Esophagus squamous epithelium (tissue), 5 donors: ENCODE measurements at regions not wholly inside any gene's neighbourhood (a gene's known extent, or its start where the extent isn't known, plus 50 kb on each side); places are given as distances from the start of the nearest gene placed in this dataset.

ENCODE experiments used
- DNase-seq: peaks from one replicate; lab custom pipeline; 2025; lab: John Stamatoyannopoulos, UW
- H3K27ac ChIP-seq, 4 donors: fragments of 200-600 bp; sonication (generic); one replicate each; pipeline ENCODE4 v1.5.1; 2016 to 2019; ENCODE audit warnings: mild to moderate bottlenecking in 1 of 4
- H3K27me3 ChIP-seq, 4 donors: fragments of 200-600 bp; sonication (generic); 1 replicate in 3 of 4; 2 replicates in 1 of 4; pipeline versions ENCODE4 v1.5.1 to v1.6.0; 2017 to 2021; ENCODE audit warnings: antibody characterized with exemption in 1 of 4
- H3K36me3 ChIP-seq, 3 donors: fragments of 200-600 bp; sonication (generic); one replicate each; pipeline ENCODE4 v1.5.1; 2016 to 2019
- H3K4me1 ChIP-seq, 3 donors: fragments of 200-600 bp; sonication (generic); one replicate each; pipeline ENCODE4 v1.5.1; 2017 to 2019
- H3K4me3 ChIP-seq, 4 donors: fragments of 200-600 bp; sonication (generic); 1 replicate in 3 of 4; 2 replicates in 1 of 4; pipeline ENCODE4 v1.5.1; 2016 to 2019; ENCODE audit warnings: mild to moderate bottlenecking in 2 of 4, moderate library complexity in 1 of 4
- H3K9me3 ChIP-seq, 3 donors: fragments of 200-600 bp; sonication (generic); one replicate each; pipeline ENCODE4 v1.5.1; 2016 to 2019
- CTCF ChIP-seq, 6 experiments: fragments of 450-650 bp in 4 of 6; fragments of 200-600 bp in 2 of 6; sonication (generic) in 2 of 6; IDR thresholded peaks; one replicate each; pipeline ENCODE4 v1.5.1; 2016 to 2019; ENCODE audit warnings: antibody characterized with exemption in 6 of 6, mild to moderate bottlenecking in 4 of 6, moderate library complexity in 4 of 6
- POLR2A ChIP-seq, 4 donors: fragments of 450-650 bp; IDR thresholded peaks; one replicate each; pipeline ENCODE4 v1.6.1; 2017; ENCODE audit warnings: antibody characterized with exemption in 4 of 4, mild to moderate bottlenecking in 4 of 4, moderate library complexity in 3 of 4
- WGBS, 2 donors: methylation state at CpG; one replicate each; pipeline ENCODE4 v1.1.5; 2018; 5-methylcytosine and 5-hydroxymethylcytosine counted together
- intact Hi-C: fragments of 100-400 bp; cut with DNase I; formaldehyde crosslinking; loops from one replicate; pipeline ENCODE4 v1.15.0; 2022
- donor health status: DM: yes; HTN: yes; CAD: no.

DNA sequence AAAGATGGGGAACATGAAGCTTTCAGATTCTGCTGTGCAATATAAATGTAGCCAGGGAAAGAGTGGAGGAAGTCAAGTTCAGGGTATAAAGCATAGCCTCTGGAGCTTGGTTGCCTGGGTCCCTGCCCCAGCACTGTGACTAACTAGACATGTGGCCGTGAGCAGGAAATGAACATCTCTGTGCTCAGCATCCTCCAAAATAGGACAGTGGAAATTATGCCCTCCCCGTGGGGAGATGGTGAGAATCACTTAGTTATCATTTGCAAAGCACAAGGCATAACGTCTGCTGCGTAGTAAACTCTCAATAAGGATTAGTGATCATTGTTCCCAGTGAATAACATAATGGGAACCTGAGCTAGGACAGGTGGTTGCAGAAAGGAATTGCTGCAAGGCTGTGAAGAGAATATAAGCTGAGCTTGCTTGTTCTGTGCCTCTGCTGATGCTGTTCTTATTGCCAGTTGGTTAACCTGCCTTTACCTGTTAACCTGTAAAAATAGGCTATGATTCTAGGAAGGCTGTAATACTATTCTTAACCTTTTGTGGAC, 441.0 kb downstream of the COG6 start:
- Histone ChIP-seq H3K4me3 (no peak overlapping the region), H3K27me3 (no peaks in the 10 kb centered on the region), H3K36me3 (no peaks in the 10 kb centered on the region), H3K27ac (no peak overlapping the region), H3K9me3 (peaks cover 0 to 8% (median 0%) of the 10 kb centered on the region in 3 donors), H3K4me1 (peaks cover 0 to 11% (median 4%) of the 10 kb centered on the region in 3 donors)
- intact Hi-C loops: no loop called here
- TF ChIP-seq POLR2A (IDR thresholded peaks at IDR 0.05) (no peak), CTCF (IDR thresholded peaks at IDR 0.05) (no peak)
- 43 to 53% methylated on average over 4 of the region's 4 CpGs for WGBS, 2 donors
- no peak for DNase-seq

DNA sequence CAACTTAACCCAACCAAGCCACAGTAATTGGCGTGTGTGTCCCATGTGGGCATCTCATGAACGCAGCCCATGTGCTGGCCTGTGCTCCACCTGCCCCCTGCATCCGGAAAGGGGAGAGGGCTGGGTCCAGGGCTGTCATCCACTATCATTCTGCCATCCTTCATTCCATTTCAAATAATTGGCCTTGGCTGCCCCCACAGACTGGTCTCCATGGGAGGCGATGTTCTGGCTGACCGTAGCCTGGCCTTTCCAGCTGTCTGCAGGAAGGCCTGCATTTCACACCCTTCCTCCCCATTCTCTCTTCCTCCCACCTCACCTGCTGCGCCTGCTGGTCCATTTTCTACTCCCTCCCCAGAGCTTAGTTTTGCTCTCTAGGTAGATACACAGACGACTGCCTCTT, 442.8 kb downstream of the COG6 start:
- Histone ChIP-seq H3K36me3 (no peaks in the 10 kb centered on the region), H3K4me3 (no peak overlapping the region), H3K4me1 (peaks cover 6 to 27% (median 19%) of the 10 kb centered on the region in 3 donors), H3K27me3 (no peaks in the 10 kb centered on the region), H3K27ac (no peak overlapping the region), H3K9me3 (peaks cover 0 to 8% (median 0%) of the 10 kb centered on the region in 3 donors)
- no peak for DNase-seq
- WGBS, 2 donors: 90 to 92% methylated on average over 7 of the region's 7 CpGs
- TF ChIP-seq CTCF (IDR thresholded peaks at IDR 0.05) (no peak), POLR2A (IDR thresholded peaks at IDR 0.05) (no peak)
- intact Hi-C loops: no loop called here

DNA sequence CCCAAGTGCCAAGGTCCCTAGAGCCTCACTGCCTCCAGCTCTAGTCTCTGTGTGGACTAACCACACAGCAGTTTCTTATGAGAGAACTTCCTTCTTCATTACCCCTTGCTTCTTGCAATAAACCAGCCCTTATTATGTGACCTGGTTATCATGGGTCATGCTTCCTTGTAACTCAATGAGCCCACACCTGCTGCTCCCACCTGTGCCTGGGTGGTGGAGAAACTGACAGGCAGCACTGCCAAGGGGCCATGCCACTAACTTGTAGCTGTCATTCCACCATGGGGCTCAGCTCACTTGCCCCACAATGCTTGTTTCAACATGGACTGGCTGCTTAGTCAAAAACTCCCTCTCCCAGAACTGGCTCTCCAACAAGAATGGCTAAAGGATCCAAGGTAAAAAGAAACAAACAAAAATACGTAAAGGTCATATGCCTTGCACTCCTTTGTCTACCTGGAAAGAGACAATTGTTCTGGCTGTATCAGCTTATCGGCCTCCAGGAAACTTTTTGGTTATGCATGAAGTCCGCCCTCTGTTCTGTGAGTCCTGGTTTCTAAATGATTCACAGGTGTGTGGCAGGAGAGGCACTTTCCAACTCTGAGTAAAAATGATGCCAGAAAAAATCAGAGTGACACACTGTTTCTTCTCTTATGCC, 446.4 kb downstream of the COG6 start:
- WGBS, 2 donors: 22 to 34% methylated on average over 3 of the region's 3 CpGs
- DNase-seq: no peak
- Histone ChIP-seq H3K27me3 (no peaks in the 10 kb centered on the region), H3K4me1 (peaks cover 6 to 33% (median 19%) of the 10 kb centered on the region in 3 donors), H3K9me3 (peaks cover 0 to 8% (median 0%) of the 10 kb centered on the region in 3 donors), H3K27ac (peak overlapping the region; percentile 70 to 87 (median 78)), H3K4me3 (no peak overlapping the region), H3K36me3 (no peaks in the 10 kb centered on the region)
- TF ChIP-seq CTCF (IDR thresholded peaks at IDR 0.05) (no peak), POLR2A (IDR thresholded peaks at IDR 0.05) (no peak)
- intact Hi-C loops: no loop called here

DNA sequence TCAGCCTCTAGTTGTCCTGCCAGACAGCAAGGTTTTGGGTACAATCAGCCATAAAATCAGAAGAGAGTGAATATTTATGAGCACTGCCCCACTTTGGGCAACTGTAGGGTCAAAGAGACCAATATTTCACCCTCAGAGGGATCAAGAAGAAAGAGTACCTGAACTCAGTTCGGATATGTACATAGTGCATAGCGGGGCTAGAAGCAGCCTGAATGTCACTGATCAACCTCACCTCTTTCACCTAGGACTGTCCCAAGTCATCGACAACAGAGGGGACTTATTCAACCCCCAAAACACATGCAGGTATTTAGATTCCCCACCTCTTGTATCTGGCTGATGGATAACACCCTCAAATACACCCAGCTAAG, 446.9 kb downstream of the COG6 start:
- no peak overlapping the region for H3K4me3 ChIP-seq
- TF ChIP-seq POLR2A (IDR thresholded peaks at IDR 0.05) (no peak), CTCF (IDR thresholded peaks at IDR 0.05) (no peak)
- H3K9me3 ChIP-seq: peaks cover 0 to 8% (median 0%) of the 10 kb centered on the region in 3 donors
- 58 to 80% methylated on average over 3 of the region's 3 CpGs for WGBS, 2 donors
- H3K27ac ChIP-seq: peak overlapping the region; percentile 70 to 87 (median 78)
- intact Hi-C loops: no loop called here
- H3K27me3 ChIP-seq: no peaks in the 10 kb centered on the region
- peaks cover 6 to 33% (median 19%) of the 10 kb centered on the region in 3 donors for H3K4me1 ChIP-seq
- no peaks in the 10 kb centered on the region for H3K36me3 ChIP-seq
- DNase-seq: no peak

- H3K36me3 ChIP-seq: no peaks in the 10 kb centered on the region
- intact Hi-C loops: no loop called here
- H3K27me3 ChIP-seq: no peaks in the 10 kb centered on the region
- no peak for DNase-seq
- TF ChIP-seq POLR2A (IDR thresholded peaks at IDR 0.05) (no peak), CTCF (IDR thresholded peaks at IDR 0.05) (no peak)
- H3K4me1 ChIP-seq: peaks cover 6 to 33% (median 19%) of the 10 kb centered on the region in 3 donors
- H3K27ac ChIP-seq: peak overlapping the region; percentile 70 to 87 (median 78)
- H3K4me3 ChIP-seq: no peak overlapping the region
- WGBS, 2 donors: 26 to 50% methylated on average over 2 to 9 of the region's 9 CpGs
- H3K9me3 ChIP-seq: peaks cover 0 to 8% (median 0%) of the 10 kb centered on the region in 3 donors
Measured at GRCh38 chr13:40102854-40103253, 447.4 kb downstream of the COG6 start.
